ENCODE measurements at regions not wholly inside any gene's neighbourhood (a gene's known extent, or its start where the extent isn't known, plus 50 kb on each side); places are given as distances from the start of the nearest gene placed in this dataset.
"Not testable (repeated sequence)": the region's sequence is repeated elsewhere in the genome, so short reads cannot be mapped to it uniquely, and the experiment has no call there.

- not testable (repeated sequence) for DNase-seq (ENCODE audit: low spot score)
Measured at GRCh38 chr9:91512235-91512634, 88.6 kb upstream of the NFIL3 start.

- no peak for DNase-seq (ENCODE audit: low spot score)
Measured at GRCh38 chr9:91503673-91504081, 80.0 kb upstream of the NFIL3 start.

- DNase-seq (ENCODE audit: low spot score) = no peak
Measured at GRCh38 chr9:91502913-91503672, 79.5 kb upstream of the NFIL3 start.

- no peak for DNase-seq (ENCODE audit: low spot score)
Measured at GRCh38 chr9:91502475-91502874, 78.8 kb upstream of the NFIL3 start.

GRCh38 chr9:91500509-91501014, 76.9 kb upstream of the NFIL3 start:
- DNase-seq (ENCODE audit: low spot score) = no peak

GRCh38 chr9:91496351-91496750, 72.7 kb upstream of the NFIL3 start:
- DNase-seq (ENCODE audit: low spot score) = no peak

- peak; percentile 89 for DNase-seq (ENCODE audit: low spot score)
Measured at GRCh38 chr9:91495450-91495849, 71.8 kb upstream of the NFIL3 start.

- no peak for DNase-seq (ENCODE audit: low spot score)
Measured at GRCh38 chr9:91494751-91495150, 71.1 kb upstream of the NFIL3 start.

- DNase-seq (ENCODE audit: low spot score) = no peak
Measured at GRCh38 chr9:91492237-91492636, 68.6 kb upstream of the NFIL3 start.

- DNase-seq (ENCODE audit: low spot score) = no peak
Measured at GRCh38 chr9:91491624-91492023, 68.0 kb upstream of the NFIL3 start.

- DNase-seq (ENCODE audit: low spot score) = no peak
Measured at GRCh38 chr9:91489361-91489899, 65.8 kb upstream of the NFIL3 start.

GRCh38 chr9:91488341-91488740, 64.7 kb upstream of the NFIL3 start:
- no peak for DNase-seq (ENCODE audit: low spot score)

- DNase-seq (ENCODE audit: low spot score) = peak; percentile 39
Measured at GRCh38 chr9:91486699-91487497, 63.3 kb upstream of the NFIL3 start.

- DNase-seq (ENCODE audit: low spot score) = no peak
Measured at GRCh38 chr9:91485006-91485405, 61.4 kb upstream of the NFIL3 start.

- no peak for DNase-seq (ENCODE audit: low spot score)
Measured at GRCh38 chr9:91483835-91484234, 60.2 kb upstream of the NFIL3 start.

GRCh38 chr9:91483189-91483691, 59.6 kb upstream of the NFIL3 start:
- peak; percentile 45 for DNase-seq (ENCODE audit: low spot score)

GRCh38 chr9:91481972-91482371, 58.3 kb upstream of the NFIL3 start:
- DNase-seq (ENCODE audit: low spot score) = no peak

- no peak for DNase-seq (ENCODE audit: low spot score)
Measured at GRCh38 chr9:91477106-91477505, 53.5 kb upstream of the NFIL3 start.

GRCh38 chr9:91474656-91475055, 51.0 kb upstream of the NFIL3 start:
- DNase-seq (ENCODE audit: low spot score) = no peak
